NCI-H748 treated with DMSO at 0.1 percent for 48 hours (cell line): ENCODE measurements at regions not wholly inside any gene's neighbourhood (a gene's known extent, or its start where the extent isn't known, plus 50 kb on each side); places are given as distances from the start of the nearest gene placed in this dataset.

Source experiments
- DNase-seq: peaks from one replicate; lab custom pipeline; 2025; lab: John Stamatoyannopoulos, UW

DNA sequence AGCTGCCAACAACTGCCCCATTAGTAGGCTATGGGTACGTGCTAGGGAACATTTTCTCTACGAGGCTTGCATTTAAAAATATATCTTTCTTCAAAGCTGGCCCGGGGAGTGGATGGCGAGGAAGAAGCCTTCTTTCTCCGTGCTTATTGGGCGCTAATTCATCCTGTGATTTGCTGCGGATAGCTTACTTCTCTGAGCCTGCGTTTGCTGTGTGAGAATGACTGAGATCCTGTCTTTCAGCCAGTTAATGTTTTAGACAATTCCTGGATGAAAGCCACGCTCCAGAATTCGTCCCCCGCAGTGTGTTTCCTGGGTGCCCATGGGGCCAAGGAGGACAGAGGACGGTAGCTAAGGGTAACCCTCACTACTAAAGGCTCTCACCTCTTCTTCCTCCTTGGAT, 57.8 kb upstream of the TARBP1 start:
- no peak for DNase-seq

DNA sequence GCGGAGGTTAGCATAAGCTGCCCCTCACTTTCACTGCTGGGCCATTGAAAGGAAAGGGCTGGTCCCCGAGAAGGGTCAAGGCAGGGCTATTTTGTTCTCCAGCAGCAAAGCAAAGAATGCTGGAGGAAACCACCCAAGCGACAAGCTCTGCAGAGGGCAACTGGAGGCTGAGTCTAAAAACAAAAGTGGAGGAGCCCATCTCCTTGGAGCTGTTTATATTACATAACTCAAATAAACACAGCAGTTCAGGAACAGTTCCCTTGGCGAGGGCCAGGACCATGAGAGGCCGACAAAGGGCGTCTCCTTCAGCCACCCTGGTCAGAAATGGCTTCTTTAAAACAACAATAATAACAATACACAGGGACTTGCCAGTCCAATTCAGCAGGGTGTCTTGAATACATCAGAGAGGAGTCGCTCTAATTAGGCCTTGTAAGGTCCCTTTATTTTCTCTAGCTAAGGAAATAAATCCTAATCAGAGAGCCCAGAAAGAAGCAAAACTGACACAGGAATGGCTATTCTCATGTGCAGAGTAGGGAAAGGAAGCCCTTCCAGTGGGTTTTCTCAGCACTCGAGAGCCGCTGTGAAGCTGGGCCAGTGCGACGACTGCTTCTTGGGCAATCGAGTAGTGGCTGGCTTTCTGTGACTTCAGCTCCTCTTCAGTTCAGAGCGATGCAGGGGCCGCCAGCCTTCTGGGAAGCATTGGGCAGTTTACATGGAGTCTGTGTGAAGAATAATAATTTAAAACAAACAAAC, 57.0 kb upstream of the TARBP1 start:
- DNase-seq = no peak

DNA sequence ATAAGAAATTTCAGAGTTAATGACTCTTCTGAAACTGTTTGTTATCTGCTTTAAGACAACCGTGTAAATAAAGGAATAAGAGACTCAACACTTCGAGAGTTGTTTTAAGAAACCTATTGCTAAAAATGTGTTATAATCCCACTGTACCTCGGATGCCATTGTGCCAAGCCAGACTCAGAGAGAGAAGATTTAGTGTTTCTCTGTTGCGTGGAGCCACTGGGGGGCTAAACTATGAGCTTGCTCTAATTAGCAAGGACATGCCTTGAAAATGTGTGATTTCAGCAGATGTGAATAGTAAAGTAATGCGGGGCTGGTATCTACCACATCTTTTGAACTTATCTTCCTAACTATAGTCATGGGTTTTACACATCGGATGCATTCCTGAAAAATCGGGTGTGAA, 56.2 kb upstream of the TARBP1 start:
- DNase-seq = no peak

DNA sequence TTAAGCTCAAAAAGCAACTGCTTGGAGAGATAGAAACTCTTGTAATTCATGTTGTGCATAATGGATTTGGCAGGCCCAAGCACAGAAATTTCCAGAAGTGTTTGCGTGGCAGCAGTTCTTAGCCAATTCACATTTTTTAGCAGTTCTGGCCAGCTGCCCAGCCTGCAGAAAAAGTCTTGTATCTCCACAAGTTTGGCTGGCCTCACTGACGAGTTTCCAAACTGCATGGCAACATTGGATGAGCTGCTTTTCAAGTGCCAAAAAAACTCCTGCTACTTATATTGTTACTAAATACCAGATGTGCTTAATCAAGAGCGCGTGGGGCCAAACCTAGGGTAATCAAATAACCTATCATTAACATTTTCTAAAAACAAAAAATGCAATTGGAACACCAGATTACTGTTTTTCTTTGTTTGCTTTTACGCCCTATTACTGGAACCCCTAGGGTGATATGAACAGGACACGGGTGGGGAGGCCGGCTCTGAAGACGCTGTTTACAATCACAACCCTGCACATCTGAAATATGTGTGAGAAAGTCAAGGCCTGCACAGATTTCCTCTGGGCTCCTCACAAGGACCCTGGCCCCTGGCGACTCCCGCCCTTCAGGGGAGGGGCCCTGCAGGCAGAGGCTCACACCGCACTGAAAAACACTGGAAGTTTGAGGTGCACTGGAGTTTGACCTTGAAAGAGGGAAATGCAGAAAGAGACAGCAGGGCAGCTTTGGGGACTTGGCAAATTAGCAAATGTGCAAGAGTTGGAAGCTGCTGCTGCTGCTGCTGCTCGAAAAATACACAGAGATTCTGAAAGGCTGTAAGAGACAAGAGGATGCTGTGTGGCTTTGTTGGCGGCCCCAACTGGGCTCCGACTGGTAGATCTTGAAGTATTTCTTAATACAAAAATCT, 55.2 kb upstream of the TARBP1 start:
- DNase-seq = peak; percentile 41

DNA sequence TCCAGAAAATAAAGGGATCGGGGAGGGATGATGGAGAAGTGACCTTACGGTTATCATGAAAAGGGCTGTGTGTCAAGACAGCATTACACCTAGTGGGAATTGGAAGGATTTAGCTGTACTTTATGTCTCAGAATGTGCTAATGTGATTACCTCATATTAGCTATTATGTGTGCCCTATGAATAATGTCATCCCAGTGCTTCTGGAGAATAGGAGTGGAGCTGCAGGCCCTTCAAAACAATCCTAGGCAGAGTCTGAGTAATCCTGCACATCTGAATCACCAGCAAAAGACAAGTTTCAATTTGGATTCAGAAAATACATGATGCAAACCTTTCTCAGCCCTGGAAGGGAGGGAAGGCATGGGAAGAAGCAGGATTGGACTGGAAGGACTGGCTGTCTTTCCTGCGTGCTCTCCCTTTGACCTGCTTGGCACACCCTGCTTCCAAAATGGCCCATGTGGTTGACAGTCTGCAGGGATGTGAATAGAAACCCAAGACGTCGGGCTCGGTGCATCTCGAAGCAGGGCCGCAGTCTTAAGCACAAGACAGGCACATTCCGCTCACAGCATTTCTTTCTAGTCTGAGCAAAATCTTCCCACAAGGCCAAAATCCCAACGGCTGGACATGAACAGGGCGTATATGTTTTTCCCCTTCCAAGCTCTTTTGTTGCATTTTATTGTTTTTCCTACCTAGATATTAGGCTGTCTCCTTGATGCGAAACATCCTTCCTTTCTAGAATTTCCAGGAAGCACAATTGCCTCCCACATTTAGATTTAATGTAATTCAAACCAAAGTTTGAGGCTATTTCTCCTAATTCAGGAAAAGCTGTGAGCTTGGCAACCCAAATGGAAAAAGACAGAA, 54.3 kb upstream of the TARBP1 start:
- no peak for DNase-seq

DNA sequence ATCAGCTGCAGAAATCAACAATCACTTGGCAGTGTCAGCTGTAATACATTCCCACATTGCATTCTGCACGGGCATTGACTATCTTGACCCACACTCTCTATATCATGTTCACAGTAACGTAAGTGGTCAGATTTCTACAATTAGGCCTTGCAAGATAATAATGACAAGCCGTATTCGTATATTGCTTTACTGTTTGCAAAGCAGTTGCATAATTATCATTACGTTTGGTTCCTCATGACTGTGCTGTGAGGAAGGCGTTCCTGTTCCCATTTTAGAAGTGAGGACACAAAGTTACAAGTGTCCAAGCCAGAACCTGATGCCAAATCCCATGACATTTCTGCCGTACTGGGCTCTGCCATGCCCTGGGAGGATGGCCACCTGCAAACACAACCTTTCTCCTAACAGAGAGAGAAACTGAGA, 53.5 kb upstream of the TARBP1 start:
- no peak for DNase-seq

DNA sequence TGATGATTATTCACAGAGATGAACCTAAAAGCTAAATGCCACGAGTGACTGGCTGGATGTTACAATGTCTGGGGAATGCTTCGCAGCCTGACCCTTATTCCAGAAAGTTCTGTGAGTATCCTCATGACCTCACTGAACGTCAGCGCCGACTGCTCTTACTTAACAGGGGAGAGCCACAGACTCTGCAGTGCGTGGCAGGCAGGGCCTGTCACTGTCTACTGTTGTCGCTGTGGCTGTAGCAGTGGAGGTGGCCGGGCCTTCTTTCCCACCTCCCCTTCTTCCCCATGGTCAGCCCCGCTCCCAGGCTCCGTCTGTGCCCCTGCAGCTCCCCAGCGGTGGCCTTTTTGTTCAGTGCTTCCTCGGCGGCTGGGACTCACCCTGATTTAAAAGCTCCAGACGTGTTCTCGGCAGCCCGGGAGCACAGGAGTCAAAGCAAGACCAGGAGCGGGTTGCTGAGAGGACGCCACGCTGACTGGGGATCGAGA, 52.2 kb upstream of the TARBP1 start:
- no peak for DNase-seq

DNA sequence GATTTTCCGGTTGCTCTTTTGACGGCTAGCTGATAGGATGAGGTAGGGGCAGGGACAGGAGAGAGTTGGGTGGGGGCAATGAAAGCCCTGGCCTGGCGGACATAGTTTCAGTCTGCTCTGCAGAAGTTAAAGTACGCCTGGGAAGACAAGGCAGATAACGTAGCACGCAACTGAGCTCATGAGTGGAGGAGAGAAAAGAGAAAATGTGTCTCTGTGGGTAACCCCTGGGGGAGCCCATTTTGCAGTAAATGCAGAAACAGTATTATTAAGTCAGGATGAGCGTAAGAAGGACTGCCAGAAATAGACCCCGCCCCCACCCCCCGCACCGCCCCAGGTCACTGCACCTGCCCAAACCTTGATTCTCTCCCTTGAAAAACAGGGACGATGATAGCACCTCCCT, 51.7 kb upstream of the TARBP1 start:
- DNase-seq = no peak

DNA sequence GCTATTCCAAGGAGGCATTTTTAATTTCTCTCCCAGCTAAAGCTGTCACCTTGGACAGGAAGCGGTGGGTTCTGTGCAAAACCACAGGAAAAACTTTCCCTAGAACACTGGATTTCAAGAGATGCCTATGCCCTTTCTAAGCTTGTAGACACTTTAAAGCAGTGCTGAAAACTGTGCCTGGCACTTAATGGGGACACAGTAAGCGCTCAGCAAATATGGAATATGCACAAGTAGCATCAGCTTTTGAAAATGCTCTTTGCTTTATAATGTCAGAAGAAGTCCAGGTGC, 50.9 kb upstream of the TARBP1 start:
- no peak for DNase-seq

DNA sequence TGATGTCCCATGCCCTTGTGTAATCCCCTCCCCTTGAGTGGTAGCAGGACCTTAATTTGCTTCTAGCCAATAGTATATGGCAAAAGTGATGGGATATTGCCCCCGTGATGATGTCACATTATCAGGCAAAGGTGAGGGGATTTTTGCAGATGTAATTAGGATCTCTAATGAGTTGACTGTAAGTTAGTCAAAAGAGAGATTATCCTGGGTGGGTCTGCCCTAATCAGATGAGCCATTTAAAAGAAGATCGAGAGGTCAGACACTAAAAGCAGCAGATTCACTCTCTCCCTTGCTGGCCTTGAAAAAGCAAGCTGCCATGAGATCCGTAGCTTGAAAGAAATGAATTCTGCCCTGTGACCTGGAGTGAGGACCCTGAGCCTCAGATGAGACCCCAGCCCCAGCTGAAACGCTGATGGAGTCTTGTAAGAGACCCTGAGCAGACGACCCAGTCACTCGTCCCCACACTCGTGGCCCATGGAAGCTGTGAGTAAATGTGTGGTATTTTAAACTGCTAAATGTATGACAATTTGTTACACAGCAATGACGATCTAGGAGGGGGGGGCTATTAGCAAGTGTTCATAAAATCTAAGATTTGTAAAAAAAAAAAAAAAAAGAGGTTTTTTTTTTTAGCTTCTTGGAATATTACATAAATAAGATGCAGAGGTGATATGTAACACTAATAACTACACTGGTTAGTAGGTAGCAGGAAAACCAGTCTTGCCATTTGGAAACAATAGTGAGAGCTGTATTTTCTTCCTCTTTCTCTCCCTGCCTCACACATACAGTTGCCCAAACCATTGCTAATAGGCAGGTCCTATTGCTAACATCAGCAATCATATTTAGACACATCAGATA, 50.3 kb upstream of the TARBP1 start:
- DNase-seq = no peak
